ENCODE measurements at regions not wholly inside any gene's neighbourhood (a gene's known extent, or its start where the extent isn't known, plus 50 kb on each side); places are given as distances from the start of the nearest gene placed in this dataset.

GRCh38 chr18:55764386-55764785, 176.4 kb upstream of the TCF4 start:
- TF ChIP-seq EZH2 (optimal IDR thresholded peaks at IDR 0.05; ENCODE audit: low read depth, low read length): no peak
- no peak for TF ChIP-seq CTCF (IDR thresholded peaks at IDR 0.05; ENCODE audit: low read length)
- TF ChIP-seq EZH2phosphoT487 (IDR thresholded peaks at IDR 0.05; ENCODE audit: low read length): no peak

Data from MM.1S (cell line).